ENCODE measurements at regions not wholly inside any gene's neighbourhood (a gene's known extent, or its start where the extent isn't known, plus 50 kb on each side); places are given as distances from the start of the nearest gene placed in this dataset.

DNA sequence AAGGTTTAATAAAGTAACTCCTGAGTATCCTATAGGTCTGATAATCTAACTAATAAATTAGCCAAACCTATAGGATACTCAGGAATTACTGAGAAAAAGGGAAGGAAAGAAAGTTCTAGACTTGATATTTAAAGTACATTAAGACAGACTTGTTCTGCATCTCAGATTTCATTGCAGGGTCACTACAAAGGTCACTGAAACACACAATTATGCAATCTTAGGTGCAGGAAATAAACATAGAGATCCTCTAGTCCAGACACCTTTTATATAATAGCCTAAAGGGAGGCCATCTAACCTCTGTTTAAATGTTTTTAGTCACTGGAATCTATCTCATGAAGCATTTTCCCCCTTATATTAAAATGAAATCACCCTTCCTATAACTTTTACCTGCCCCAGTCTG is 1215.7 kb downstream of the MAT2B start:
- TF ChIP-seq POLR2AphosphoS5 (IDR thresholded peaks at IDR 0.05) = no peak
- TF ChIP-seq, protein P1, sequence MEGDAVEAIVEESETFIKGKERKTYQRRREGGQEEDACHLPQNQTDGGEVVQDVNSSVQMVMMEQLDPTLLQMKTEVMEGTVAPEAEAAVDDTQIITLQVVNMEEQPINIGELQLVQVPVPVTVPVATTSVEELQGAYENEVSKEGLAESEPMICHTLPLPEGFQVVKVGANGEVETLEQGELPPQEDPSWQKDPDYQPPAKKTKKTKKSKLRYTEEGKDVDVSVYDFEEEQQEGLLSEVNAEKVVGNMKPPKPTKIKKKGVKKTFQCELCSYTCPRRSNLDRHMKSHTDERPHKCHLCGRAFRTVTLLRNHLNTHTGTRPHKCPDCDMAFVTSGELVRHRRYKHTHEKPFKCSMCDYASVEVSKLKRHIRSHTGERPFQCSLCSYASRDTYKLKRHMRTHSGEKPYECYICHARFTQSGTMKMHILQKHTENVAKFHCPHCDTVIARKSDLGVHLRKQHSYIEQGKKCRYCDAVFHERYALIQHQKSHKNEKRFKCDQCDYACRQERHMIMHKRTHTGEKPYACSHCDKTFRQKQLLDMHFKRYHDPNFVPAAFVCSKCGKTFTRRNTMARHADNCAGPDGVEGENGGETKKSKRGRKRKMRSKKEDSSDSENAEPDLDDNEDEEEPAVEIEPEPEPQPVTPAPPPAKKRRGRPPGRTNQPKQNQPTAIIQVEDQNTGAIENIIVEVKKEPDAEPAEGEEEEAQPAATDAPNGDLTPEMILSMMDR (IDR thresholded peaks at IDR 0.05) = no peak

All from transverse colon (tissue), 4 donors.